Astrocyte of the cerebellum (primary cell): ENCODE measurements at regions not wholly inside any gene's neighbourhood (a gene's known extent, or its start where the extent isn't known, plus 50 kb on each side); places are given as distances from the start of the nearest gene placed in this dataset.
"Not testable (repeated sequence)": the region's sequence is repeated elsewhere in the genome, so short reads cannot be mapped to it uniquely, and the experiment has no call there.

Source experiments
- DNase-seq: peaks from one replicate; pipeline ENCODE4 v3.0.0-alpha.2; 2011; ENCODE audit warnings: low read depth
- H3K4me3 ChIP-seq: 2 replicates; pipeline ENCODE4 v1.5.1; 2011; ENCODE audit warnings: mild to moderate bottlenecking, low read depth, low read length, moderate library complexity
- CTCF ChIP-seq: IDR thresholded peaks from 2 replicates; pipeline ENCODE4 v1.5.1; 2012; ENCODE audit warnings: low read length, low read depth, moderate library complexity, mild to moderate bottlenecking; ENCODE audit errors: missing control alignments
- in situ Hi-C: cut with HindIII; loops from 2 replicates; pipeline ENCODE4 v1.10.0; 2017; ENCODE audit warnings: low sequenced_read_pairs

- TF ChIP-seq CTCF: no peak
- in situ Hi-C loops: no loop called here
- DNase-seq: no peak
- H3K4me3 ChIP-seq: no peak overlapping the region
Measured at GRCh38 chr10:10758306-10758705, 259.4 kb upstream of the CELF2 start.

- DNase-seq, H3K4me3 ChIP-seq, in situ Hi-C loops: not testable (repeated sequence)
Measured at GRCh38 chr10:10759806-10760205, 257.9 kb upstream of the CELF2 start.

- no peak for TF ChIP-seq CTCF
- no peak overlapping the region for H3K4me3 ChIP-seq
- in situ Hi-C loops: no loop called here
- no peak for DNase-seq
Measured at GRCh38 chr10:10765017-10765416, 252.7 kb upstream of the CELF2 start.

GRCh38 chr10:10772411-10772810 is 245.3 kb upstream of the CELF2 start:
- in situ Hi-C loops: no loop called here
- TF ChIP-seq CTCF: no peak
- no peak overlapping the region for H3K4me3 ChIP-seq
- no peak for DNase-seq

GRCh38 chr10:10772874-10773508 is 244.7 kb upstream of the CELF2 start:
- H3K4me3 ChIP-seq: no peak overlapping the region
- no peak for DNase-seq
- no peak for TF ChIP-seq CTCF
- in situ Hi-C loops: no loop called here

- no peak for DNase-seq
- in situ Hi-C loops: no loop called here
- no peak overlapping the region for H3K4me3 ChIP-seq
- TF ChIP-seq CTCF: no peak
Measured at GRCh38 chr10:10774416-10774815, 243.3 kb upstream of the CELF2 start.

- TF ChIP-seq CTCF: no peak
- in situ Hi-C loops: no loop called here
- no peak for DNase-seq
- H3K4me3 ChIP-seq: no peak overlapping the region
Measured at GRCh38 chr10:10776363-10776762, 241.3 kb upstream of the CELF2 start.
